NCI-H1694 treated with DMSO at 0.1 percent for 48 hours (cell line): ENCODE measurements at regions not wholly inside any gene's neighbourhood (a gene's known extent, or its start where the extent isn't known, plus 50 kb on each side); places are given as distances from the start of the nearest gene placed in this dataset.
"Not testable (repeated sequence)": the region's sequence is repeated elsewhere in the genome, so short reads cannot be mapped to it uniquely, and the experiment has no call there.

Experiments
- DNase-seq: peaks from one replicate; lab custom pipeline; 2025; lab: John Stamatoyannopoulos, UW

GRCh38 chr12:116327992-116328391, 50.5 kb upstream of the MED13L start:
- DNase-seq, result not testable (repeated sequence)

GRCh38 chr12:116331876-116332275, 54.4 kb upstream of the MED13L start:
- DNase-seq, result no peak

GRCh38 chr12:116332705-116333380, 55.4 kb upstream of the MED13L start:
- DNase-seq, result no peak

- DNase-seq, result no peak
Measured at GRCh38 chr12:116333402-116333801, 55.9 kb upstream of the MED13L start.

GRCh38 chr12:116336542-116337065, 59.1 kb upstream of the MED13L start:
- DNase-seq, result no peak

- no peak for DNase-seq
Measured at GRCh38 chr12:116337312-116337711, 59.8 kb upstream of the MED13L start.

- no peak for DNase-seq
Measured at GRCh38 chr12:116338064-116338846, 60.8 kb upstream of the MED13L start.

GRCh38 chr12:116339062-116339461, 61.6 kb upstream of the MED13L start:
- DNase-seq, result no peak

- DNase-seq, result no peak
Measured at GRCh38 chr12:116339800-116340371, 62.4 kb upstream of the MED13L start.

GRCh38 chr12:116343331-116343884, 65.9 kb upstream of the MED13L start:
- no peak for DNase-seq

- DNase-seq, result no peak
Measured at GRCh38 chr12:116346222-116346621, 68.7 kb upstream of the MED13L start.

GRCh38 chr12:116346741-116347140, 69.2 kb upstream of the MED13L start:
- no peak for DNase-seq

- no peak for DNase-seq
Measured at GRCh38 chr12:116347265-116347664, 69.8 kb upstream of the MED13L start.

GRCh38 chr12:116352315-116352835, 74.9 kb upstream of the MED13L start:
- no peak for DNase-seq

- DNase-seq, result no peak
Measured at GRCh38 chr12:116353958-116354357, 76.5 kb upstream of the MED13L start.

GRCh38 chr12:116354534-116354933, 77.0 kb upstream of the MED13L start:
- DNase-seq, result no peak

- no peak for DNase-seq
Measured at GRCh38 chr12:116354950-116355783, 77.7 kb upstream of the MED13L start.

- DNase-seq, result no peak
Measured at GRCh38 chr12:116358536-116358892, 81.0 kb upstream of the MED13L start.

- DNase-seq, result peak; percentile 57
Measured at GRCh38 chr12:116358893-116359761, 81.6 kb upstream of the MED13L start.

- no peak for DNase-seq
Measured at GRCh38 chr12:116360579-116361413, 83.3 kb upstream of the MED13L start.
